ES-I3 (cell line): ENCODE measurements at regions not wholly inside any gene's neighbourhood (a gene's known extent, or its start where the extent isn't known, plus 50 kb on each side); places are given as distances from the start of the nearest gene placed in this dataset.

Source experiments
- H3K36me3 ChIP-seq: 2 replicates; pipeline ENCODE4 v1.6.1; 2013; ENCODE audit warnings: mild to moderate bottlenecking, low read length, control low read depth, moderate library complexity; ENCODE audit not compliant: insufficient read depth
- H3K4me1 ChIP-seq: 2 replicates; pipeline ENCODE4 v1.6.1; 2013; ENCODE audit warnings: mild to moderate bottlenecking, control low read depth, low read length; ENCODE audit not compliant: insufficient read depth
- H3K9ac ChIP-seq: 2 replicates; pipeline ENCODE4 v1.6.1; 2013; ENCODE audit warnings: low read depth, mild to moderate bottlenecking, low read length, moderate library complexity
- H3K9me3 ChIP-seq: 2 replicates; pipeline ENCODE4 v1.6.1; 2013; ENCODE audit warnings: mild to moderate bottlenecking, low read length, moderate library complexity; ENCODE audit not compliant: control insufficient read depth, insufficient read depth

DNA sequence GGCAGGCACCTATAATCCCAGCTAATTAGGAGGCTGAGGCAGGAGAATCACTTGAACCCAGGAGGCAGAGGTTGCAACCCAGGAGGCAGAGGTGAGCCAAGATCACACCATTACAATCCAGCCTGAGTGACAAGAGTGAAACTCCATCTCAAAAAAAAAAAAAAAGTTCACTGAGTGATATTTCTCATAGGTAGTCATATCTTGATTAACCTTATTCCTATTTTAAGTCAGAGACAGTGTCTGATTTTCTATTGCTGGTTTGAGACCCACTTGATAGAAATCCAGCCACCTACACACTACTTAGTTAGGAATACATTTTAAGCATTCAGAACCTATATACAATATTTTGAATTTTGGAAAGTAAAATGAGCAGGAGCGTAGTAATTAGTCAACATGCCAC is 357.4 kb upstream of the ADGRL2 start:
- Histone ChIP-seq H3K9me3 (no peaks in the 10 kb centered on the region), H3K9ac (no peak overlapping the region)

GRCh38 chr1:81439046-81439823 is 361.5 kb upstream of the ADGRL2 start:
- Histone ChIP-seq H3K4me1 (no peaks in the 10 kb centered on the region), H3K9ac (no peak overlapping the region), H3K36me3 (no peaks in the 10 kb centered on the region), H3K9me3 (no peaks in the 10 kb centered on the region)

More for the DNA sequence above, 357.4 kb upstream of the ADGRL2 start:
- H3K4me1 ChIP-seq, result no peaks in the 10 kb centered on the region
- H3K36me3 ChIP-seq, result no peaks in the 10 kb centered on the region

DNA sequence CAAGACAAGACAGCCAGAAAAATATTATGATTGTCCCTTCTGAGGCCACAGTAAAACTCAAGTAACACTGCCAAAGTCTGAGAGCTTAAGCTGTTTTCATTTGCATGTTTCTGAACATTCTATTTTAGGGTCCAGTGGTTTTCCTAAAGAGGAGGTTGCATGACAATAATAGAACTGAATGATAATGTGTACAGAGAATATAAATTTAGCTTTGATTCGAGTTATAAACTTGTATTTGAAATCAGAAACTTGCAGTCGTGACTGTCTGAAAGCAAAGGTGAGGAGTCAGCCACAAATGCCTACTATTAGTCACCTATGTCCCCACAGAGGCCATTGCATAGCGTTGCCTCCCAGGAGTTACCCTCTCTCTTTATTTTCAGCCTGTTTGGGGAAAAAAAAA is 363.1 kb upstream of the ADGRL2 start:
- H3K4me1 ChIP-seq, result peaks cover 3% of the 10 kb centered on the region
- no peak overlapping the region for H3K9ac ChIP-seq
- H3K9me3 ChIP-seq, result no peaks in the 10 kb centered on the region
- no peaks in the 10 kb centered on the region for H3K36me3 ChIP-seq

DNA sequence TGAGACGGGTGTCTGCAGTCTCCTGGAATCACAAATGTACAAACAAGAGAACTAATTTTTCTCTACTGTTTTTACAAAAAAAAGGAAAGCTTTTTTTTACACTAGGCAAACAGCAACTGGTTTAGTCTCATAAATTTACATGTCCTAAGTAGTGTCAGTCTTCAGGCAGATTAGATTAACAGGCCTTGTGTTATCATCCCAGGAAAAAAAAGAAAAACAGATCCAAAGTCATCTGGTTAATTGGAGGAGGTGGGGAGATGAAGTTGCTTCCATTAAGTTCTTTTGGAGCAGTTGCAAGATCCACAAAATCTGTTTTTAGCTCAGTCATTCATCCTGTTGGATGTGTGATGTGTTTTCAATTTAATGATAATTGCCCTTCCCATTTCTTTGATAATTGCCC is 363.5 kb upstream of the ADGRL2 start:
- Histone ChIP-seq H3K9ac (no peak overlapping the region), H3K4me1 (peaks cover 7% of the 10 kb centered on the region), H3K9me3 (no peaks in the 10 kb centered on the region), H3K36me3 (no peaks in the 10 kb centered on the region)

GRCh38 chr1:81435175-81435574 is 365.6 kb upstream of the ADGRL2 start:
- Histone ChIP-seq H3K4me1 (peaks cover 25% of the 10 kb centered on the region), H3K9me3 (no peaks in the 10 kb centered on the region), H3K9ac (no peak overlapping the region), H3K36me3 (no peaks in the 10 kb centered on the region)

DNA sequence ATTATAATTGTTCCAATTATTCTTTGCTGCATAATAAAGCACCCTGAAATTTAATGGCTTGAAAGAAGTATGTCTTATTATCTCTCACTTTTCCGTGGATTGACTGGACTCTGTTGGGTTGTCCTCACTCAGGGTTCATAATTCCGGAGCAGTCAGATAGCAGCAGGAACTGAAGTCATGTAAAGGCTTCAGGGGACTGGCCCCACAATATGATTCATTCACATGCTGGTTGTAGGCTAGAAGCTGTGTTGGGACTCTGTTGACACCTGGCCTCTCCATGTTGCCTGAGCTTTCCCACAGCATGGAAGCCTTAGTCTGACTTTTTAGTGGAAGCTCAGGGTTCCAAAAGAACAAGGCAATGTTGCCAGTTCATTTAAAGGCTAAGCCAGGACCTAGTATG is 367.1 kb upstream of the ADGRL2 start:
- Histone ChIP-seq H3K36me3 (no peaks in the 10 kb centered on the region; the same call in 1 of the 2 replicates), H3K4me1 (peaks cover 38% of the 10 kb centered on the region), H3K9me3 (no peaks in the 10 kb centered on the region), H3K9ac (no peak overlapping the region)

- H3K4me1 ChIP-seq, result peaks cover 39% of the 10 kb centered on the region
- no peaks in the 10 kb centered on the region; the same call in 1 of the 2 replicates for H3K36me3 ChIP-seq
- no peak overlapping the region for H3K9ac ChIP-seq
- H3K9me3 ChIP-seq, result no peaks in the 10 kb centered on the region
These were observed 368.1 kb upstream of the ADGRL2 start for GRCh38 chr1:81432654-81433109.

GRCh38 chr1:81432059-81432458 is 368.7 kb upstream of the ADGRL2 start:
- peaks cover 39% of the 10 kb centered on the region for H3K4me1 ChIP-seq
- H3K9ac ChIP-seq, result no peak overlapping the region
- no peaks in the 10 kb centered on the region; the same call in 1 of the 2 replicates for H3K36me3 ChIP-seq
- H3K9me3 ChIP-seq, result no peaks in the 10 kb centered on the region

- H3K9me3 ChIP-seq, result no peaks in the 10 kb centered on the region
- H3K9ac ChIP-seq, result no peak overlapping the region
- H3K4me1 ChIP-seq, result peaks cover 39% of the 10 kb centered on the region
- H3K36me3 ChIP-seq, result no peaks in the 10 kb centered on the region; the same call in 1 of the 2 replicates
These were observed 369.1 kb upstream of the ADGRL2 start for GRCh38 chr1:81431624-81432000.

DNA sequence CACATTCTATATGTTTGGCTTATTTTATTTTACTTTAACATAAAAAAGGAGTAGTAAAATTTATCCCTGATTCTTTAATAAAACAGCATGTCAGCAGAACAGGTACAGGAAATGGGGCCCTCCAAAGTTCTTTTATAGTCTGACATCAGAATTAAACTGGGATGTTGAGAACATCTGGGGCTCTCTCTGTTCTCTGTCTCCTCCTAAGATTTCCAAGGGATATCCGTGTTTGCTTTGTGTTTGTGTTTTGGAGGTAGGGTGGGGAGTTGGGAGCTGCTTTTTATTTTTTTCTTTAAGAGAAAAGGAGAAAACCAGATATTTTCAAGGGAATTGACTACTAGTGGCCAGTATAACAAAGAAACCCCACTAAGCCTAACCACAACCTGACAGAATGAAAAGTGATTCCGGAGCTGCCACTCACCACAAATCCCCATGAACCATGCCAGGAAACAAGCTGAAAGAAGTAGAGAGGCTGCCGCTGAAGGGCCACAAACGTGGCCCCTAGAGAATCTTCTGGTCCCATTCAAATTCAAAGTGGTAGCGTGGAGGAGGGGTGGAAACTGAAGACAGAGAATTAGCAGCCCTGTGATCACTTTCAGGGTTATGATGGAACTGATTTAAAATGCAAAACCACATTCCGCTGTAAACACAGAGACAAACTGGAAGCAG is 369.6 kb upstream of the ADGRL2 start:
- Histone ChIP-seq H3K9me3 (no peaks in the 10 kb centered on the region), H3K36me3 (no peaks in the 10 kb centered on the region; the same call in 1 of the 2 replicates), H3K4me1 (peaks cover 39% of the 10 kb centered on the region), H3K9ac (0 out of 2 replicates have a peak overlapping the region, but pooled peaks have one; percentile 12)

DNA sequence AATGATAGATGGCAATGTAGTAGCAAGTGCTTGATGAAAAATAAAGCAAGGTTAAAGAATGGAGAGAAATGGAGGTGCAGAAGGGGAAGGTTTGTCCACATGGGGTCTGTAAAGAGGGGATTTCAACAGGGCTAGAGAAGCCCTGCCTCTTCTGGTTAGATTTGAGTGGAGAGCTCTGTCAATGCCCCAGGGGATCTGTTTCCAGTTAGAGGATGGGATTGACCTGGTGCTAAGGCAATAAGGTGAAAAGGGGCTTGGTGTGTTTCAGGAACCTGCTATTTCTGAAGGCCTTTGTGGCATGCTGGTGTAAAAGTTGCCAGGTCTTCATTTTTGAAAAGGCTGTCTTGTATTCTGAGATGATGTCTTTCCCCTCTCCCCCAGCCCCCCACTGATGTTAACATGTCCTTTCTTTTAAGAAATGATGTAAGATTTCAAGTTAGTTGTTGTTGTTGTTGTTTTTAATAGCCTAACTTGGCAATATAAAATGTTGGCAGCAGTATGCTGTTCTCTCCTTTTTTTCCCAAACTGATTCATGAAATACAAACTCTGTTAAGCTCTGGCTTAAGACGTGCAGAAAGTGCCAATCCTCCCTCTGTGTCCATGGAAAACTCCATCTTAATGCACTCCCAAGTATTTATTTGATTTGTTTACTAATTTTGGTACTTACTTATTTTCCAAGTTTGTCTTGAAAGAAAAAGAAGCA is 370.3 kb upstream of the ADGRL2 start:
- H3K4me1 ChIP-seq, result peaks cover 39% of the 10 kb centered on the region
- no peaks in the 10 kb centered on the region; the same call in 1 of the 2 replicates for H3K36me3 ChIP-seq
- H3K9me3 ChIP-seq, result no peaks in the 10 kb centered on the region
- H3K9ac ChIP-seq, result no peak overlapping the region

DNA sequence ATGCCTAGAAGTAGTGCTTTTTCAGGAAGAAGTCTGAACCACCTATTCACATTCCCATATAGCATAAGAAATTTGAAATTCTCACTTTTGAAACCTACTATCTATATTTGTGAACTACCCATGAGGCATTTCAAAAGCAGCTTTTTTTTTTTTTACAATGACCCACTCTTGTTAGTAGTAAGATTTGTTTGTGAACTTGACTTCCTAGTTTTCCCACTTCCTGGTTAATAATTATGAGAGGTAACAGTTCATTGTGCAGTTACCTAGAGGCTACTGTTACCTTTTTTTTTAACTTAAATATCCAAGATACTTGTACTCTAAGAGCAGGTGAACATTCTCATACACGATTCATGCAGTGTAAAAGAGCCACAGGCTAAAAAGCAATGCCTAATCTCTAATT is 371.7 kb upstream of the ADGRL2 start:
- Histone ChIP-seq H3K4me1 (peaks cover 39% of the 10 kb centered on the region), H3K9ac (no peak overlapping the region), H3K36me3 (no peaks in the 10 kb centered on the region; the same call in 1 of the 2 replicates), H3K9me3 (no peaks in the 10 kb centered on the region)

GRCh38 chr1:81424816-81425215 is 375.9 kb upstream of the ADGRL2 start:
- H3K4me1 ChIP-seq, result peaks cover 11% of the 10 kb centered on the region
- no peaks in the 10 kb centered on the region for H3K9me3 ChIP-seq
- no peaks in the 10 kb centered on the region; the same call in 1 of the 2 replicates for H3K36me3 ChIP-seq
- H3K9ac ChIP-seq, result no peak overlapping the region

DNA sequence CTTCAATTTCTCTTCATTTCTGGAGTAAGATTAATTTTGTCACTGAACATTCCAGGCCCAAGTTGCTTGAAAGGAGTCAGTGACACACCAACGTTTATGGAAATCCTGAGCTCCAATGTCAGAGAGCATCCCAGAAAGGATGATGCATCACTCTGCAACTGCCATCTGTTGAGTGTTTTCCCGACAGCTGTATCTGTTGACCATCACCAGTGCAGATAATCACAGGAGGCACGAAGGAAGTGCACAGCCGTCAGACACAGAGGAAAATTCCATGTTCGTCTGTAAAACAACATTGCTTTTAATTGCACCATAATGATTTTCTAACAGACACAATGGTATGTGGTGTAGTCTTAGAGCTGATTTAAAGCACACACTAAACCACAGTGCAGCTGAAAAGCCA is 376.7 kb upstream of the ADGRL2 start:
- peaks cover 5% of the 10 kb centered on the region for H3K4me1 ChIP-seq
- no peaks in the 10 kb centered on the region; the same call in 1 of the 2 replicates for H3K36me3 ChIP-seq
- no peak overlapping the region for H3K9ac ChIP-seq
- H3K9me3 ChIP-seq, result no peaks in the 10 kb centered on the region
